ENCODE measurements at regions not wholly inside any gene's neighbourhood (a gene's known extent, or its start where the extent isn't known, plus 50 kb on each side); places are given as distances from the start of the nearest gene placed in this dataset.
A peak's percentile ranks its signal among the peaks of the same experiment; 100 is the strongest.
"Not testable (repeated sequence)": the region's sequence is repeated elsewhere in the genome, so short reads cannot be mapped to it uniquely, and the experiment has no call there.

DNA sequence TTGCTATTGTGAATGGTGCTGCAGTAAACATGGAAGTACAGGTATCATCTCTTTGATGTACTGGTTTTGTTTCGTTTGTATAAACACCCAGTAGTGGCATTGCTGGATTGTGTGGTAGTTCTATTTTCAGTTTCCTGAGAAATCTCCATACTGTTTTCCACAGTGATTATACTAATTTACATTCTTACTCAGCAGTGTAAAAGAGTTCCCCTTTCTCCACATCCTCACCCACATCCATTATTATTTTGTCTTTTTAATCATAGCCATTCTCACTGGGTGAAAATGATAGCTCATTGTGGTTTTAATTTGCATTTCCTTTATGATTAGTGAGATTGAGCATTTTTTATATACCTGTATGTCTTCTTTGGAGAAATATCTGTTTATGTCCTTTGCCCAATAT lies 62.3 kb upstream of the PARP4 start:
- in situ Hi-C loops (cut with HindIII; ENCODE audit: low pct_unique_long_range_greater_than_20kb, low sequenced_read_pairs): no loop called here
- no TSS peak for BruUV-seq (replicated peaks)

GRCh38 chr13:24580315-24580714 lies 67.7 kb upstream of the PARP4 start:
- in situ Hi-C loops (cut with HindIII; ENCODE audit: low pct_unique_long_range_greater_than_20kb, low sequenced_read_pairs); ATAC-seq; H3K4me1 ChIP-seq (ENCODE audit: control insufficient read depth, insufficient read depth, low read length); H3K36me3 ChIP-seq (ENCODE audit: control insufficient read depth, insufficient read depth, low read length); CTCF ChIA-PET; H3K9me3 ChIP-seq (ENCODE audit: control insufficient read depth, insufficient read depth, low read depth, low read length); H3K27me3 ChIP-seq (ENCODE audit: control insufficient read depth, insufficient read depth, low read length); POLR2A ChIA-PET; H3K4me3 ChIP-seq (ENCODE audit: low read depth in 2 of 2, low read length in 2 of 2); DNase-seq (ENCODE audit: low read depth, low spot score); H3K27ac ChIP-seq (ENCODE audit: low read length); BruUV-seq (replicated peaks): not testable (repeated sequence)
- TF ChIP-seq CTCF (IDR thresholded peaks at IDR 0.05): peak; percentile 78
- intact Hi-C loops (cut with micrococcal nuclease; ENCODE audit: unreplicated experiment): loop anchor here (1.0 kb wide), 1 partner anchor 91 kb away; no protein-coding TSS in a partner anchor

More for the DNA sequence above, 62.3 kb upstream of the PARP4 start:
- no peak overlapping the region for H3K4me3 ChIP-seq (ENCODE audit: low read depth in 2 of 2, low read length in 2 of 2)
- DNase-seq (ENCODE audit: low read depth, low spot score): no peak
- ATAC-seq: no peak
- no peaks in the 10 kb centered on the region for H3K36me3 ChIP-seq (ENCODE audit: control insufficient read depth, insufficient read depth, low read length)
- TF ChIP-seq CTCF (IDR thresholded peaks at IDR 0.05) (no peak), SIN3A (IDR thresholded peaks at IDR 0.05; ENCODE audit: borderline replicate concordance, insufficient read depth, low read depth, low read length) (no peak), POLR2AphosphoS5 (IDR thresholded peaks at IDR 0.05; ENCODE audit: low read depth, low read length) (no peak), REST (IDR thresholded peaks at IDR 0.05; ENCODE audit: insufficient read depth in 1 of 2, low read depth in 2 of 2, low read length in 1 of 2) (no peak), TCF7L2 (IDR thresholded peaks at IDR 0.05; ENCODE audit: low read depth, low read length) (no peak)
- POLR2A ChIA-PET: no interaction called here
- CTCF ChIA-PET: no interaction called here
- H3K27me3 ChIP-seq (ENCODE audit: control insufficient read depth, insufficient read depth, low read length): no peaks in the 10 kb centered on the region
- intact Hi-C loops (cut with micrococcal nuclease; ENCODE audit: unreplicated experiment): loop anchor here (5.0 kb wide), 1 partner anchor 152 kb away; no protein-coding TSS in a partner anchor
- no peak overlapping the region for H3K27ac ChIP-seq (ENCODE audit: low read length)
- no peaks in the 10 kb centered on the region for H3K4me1 ChIP-seq (ENCODE audit: control insufficient read depth, insufficient read depth, low read length)
- no peaks in the 10 kb centered on the region for H3K9me3 ChIP-seq (ENCODE audit: control insufficient read depth, insufficient read depth, low read depth, low read length)

DNA sequence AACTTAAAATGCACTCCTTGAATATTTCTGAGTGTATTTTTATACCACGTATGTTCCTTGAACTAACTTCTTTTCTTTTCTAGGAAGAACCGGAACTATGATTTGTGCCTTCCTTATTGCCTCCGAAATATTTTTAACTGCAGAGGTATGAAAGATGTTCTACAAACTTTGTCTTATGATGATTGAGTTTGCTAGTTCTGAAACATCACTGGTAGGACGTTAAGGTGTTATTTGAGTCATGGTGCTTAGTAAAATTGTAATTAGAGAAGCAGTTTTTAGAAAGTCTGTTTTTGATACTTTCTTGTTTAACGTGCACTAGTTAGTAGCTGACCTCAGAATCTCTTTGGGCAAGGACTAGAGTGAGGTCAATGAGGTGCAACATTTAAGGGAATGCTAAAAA lies 69.0 kb upstream of the PARP4 start:
- intact Hi-C loops (cut with micrococcal nuclease; ENCODE audit: unreplicated experiment); H3K9me3 ChIP-seq (ENCODE audit: control insufficient read depth, insufficient read depth, low read depth, low read length); H3K27me3 ChIP-seq (ENCODE audit: control insufficient read depth, insufficient read depth, low read length); H3K36me3 ChIP-seq (ENCODE audit: control insufficient read depth, insufficient read depth, low read length); DNase-seq (ENCODE audit: low read depth, low spot score); in situ Hi-C loops (cut with HindIII; ENCODE audit: low pct_unique_long_range_greater_than_20kb, low sequenced_read_pairs); H3K27ac ChIP-seq (ENCODE audit: low read length); H3K4me1 ChIP-seq (ENCODE audit: control insufficient read depth, insufficient read depth, low read length); H3K4me3 ChIP-seq (ENCODE audit: low read depth in 2 of 2, low read length in 2 of 2); POLR2A ChIA-PET; CTCF ChIA-PET; BruUV-seq (replicated peaks); ATAC-seq: not testable (repeated sequence)

DNA sequence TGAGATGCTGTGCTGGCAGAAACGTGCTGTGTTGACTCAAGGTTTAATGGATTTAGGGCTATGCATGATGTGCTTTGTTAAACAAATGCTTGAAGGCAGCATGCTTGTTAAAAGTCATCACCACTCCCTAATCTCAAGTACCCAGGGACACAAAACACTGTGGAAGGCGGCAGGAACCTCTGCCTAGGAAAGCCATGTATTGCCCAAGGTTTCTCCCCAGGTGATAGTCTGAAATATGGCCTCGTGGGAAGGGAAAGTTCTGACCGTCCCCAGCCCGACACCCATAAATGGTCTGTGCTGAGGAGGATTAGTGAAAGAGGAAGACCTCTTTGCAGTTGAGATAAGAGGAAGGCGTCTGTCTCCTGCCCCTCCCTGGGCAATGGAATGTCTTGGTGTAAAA lies 79.1 kb upstream of the PARP4 start:
- in situ Hi-C loops (cut with HindIII; ENCODE audit: low pct_unique_long_range_greater_than_20kb, low sequenced_read_pairs); CTCF ChIA-PET: not testable (repeated sequence)

More for the DNA sequence above, 79.1 kb upstream of the PARP4 start:
- H3K27me3 ChIP-seq (ENCODE audit: control insufficient read depth, insufficient read depth, low read length); H3K27ac ChIP-seq (ENCODE audit: low read length); BruUV-seq (replicated peaks); H3K4me3 ChIP-seq (ENCODE audit: low read depth in 2 of 2, low read length in 2 of 2); H3K9me3 ChIP-seq (ENCODE audit: control insufficient read depth, insufficient read depth, low read depth, low read length); POLR2A ChIA-PET; H3K4me1 ChIP-seq (ENCODE audit: control insufficient read depth, insufficient read depth, low read length); intact Hi-C loops (cut with micrococcal nuclease; ENCODE audit: unreplicated experiment); H3K36me3 ChIP-seq (ENCODE audit: control insufficient read depth, insufficient read depth, low read length); DNase-seq (ENCODE audit: low read depth, low spot score); ATAC-seq: not testable (repeated sequence)
